Karpas-422 (cell line): ENCODE measurements at regions not wholly inside any gene's neighbourhood (a gene's known extent, or its start where the extent isn't known, plus 50 kb on each side); places are given as distances from the start of the nearest gene placed in this dataset.

Source experiments
- DNase-seq: peaks from one replicate; pipeline ENCODE4 v3.0.0-alpha.2; 2015
- H2AFZ ChIP-seq: fragments of 200-600 bp; sonication (generic); 2 replicates; pipeline ENCODE4 v1.6.1; 2014; ENCODE audit warnings: antibody characterized with exemption, low read length, mixed read lengths
- H3K27ac ChIP-seq: fragments of 200-600 bp; sonication (generic); 2 replicates; pipeline ENCODE4 v1.5.1; 2014; ENCODE audit warnings: mild to moderate bottlenecking, low read length, moderate library complexity
- H3K27me3 ChIP-seq: fragments of 200-600 bp; sonication (generic); 2 replicates; pipeline ENCODE4 v1.6.1; 2014; ENCODE audit warnings: low read length, mixed read lengths
- H3K36me3 ChIP-seq: fragments of 200-600 bp; sonication (generic); 2 replicates; pipeline ENCODE4 v1.6.1; 2014; ENCODE audit warnings: low read length, mixed read lengths; ENCODE audit not compliant: insufficient read depth
- H3K4me1 ChIP-seq: fragments of 200-600 bp; sonication (generic); 2 replicates; pipeline ENCODE4 v1.6.1; 2014; ENCODE audit warnings: mild to moderate bottlenecking, low read length, mixed read lengths
- H3K4me2 ChIP-seq: fragments of 200-600 bp; sonication (generic); 2 replicates; pipeline ENCODE4 v1.6.1; 2014; ENCODE audit warnings: low read length, low read depth, mild to moderate bottlenecking; ENCODE audit not compliant: poor library complexity, severe bottlenecking
- H3K4me3 ChIP-seq: fragments of 200-600 bp; sonication (generic); 2 replicates; pipeline ENCODE4 v1.5.1; 2014; ENCODE audit warnings: mild to moderate bottlenecking, antibody characterized with exemption, low read length, mixed read lengths
- H3K79me2 ChIP-seq: fragments of 200-600 bp; sonication (generic); 2 replicates; pipeline ENCODE4 v1.6.1; 2014; ENCODE audit warnings: mild to moderate bottlenecking, low read length, mixed read lengths
- H3K9ac ChIP-seq: fragments of 200-600 bp; sonication (generic); 2 replicates; pipeline ENCODE4 v1.6.0; 2014; ENCODE audit warnings: low read length
- H3K9me2 ChIP-seq: fragments of 200-600 bp; sonication (generic), shearing (Covaris generic); replicated peaks from 2 replicates; pipeline ENCODE4 v1.6.0; 2014; ENCODE audit warnings: mild to moderate bottlenecking, low read length, moderate library complexity; ENCODE audit not compliant: insufficient read depth
- H3K9me3 ChIP-seq: fragments of 300-700, 200-600 bp; sonication (generic); 2 replicates; pipeline ENCODE4 v1.6.1; 2014; ENCODE audit warnings: low read length, mixed read lengths
- H4K20me1 ChIP-seq: fragments of 200-600 bp; sonication (generic); 2 replicates; pipeline ENCODE4 v1.6.1; 2014; ENCODE audit warnings: mild to moderate bottlenecking, antibody characterized with exemption, low read length, low read depth; ENCODE audit not compliant: insufficient read depth

DNA sequence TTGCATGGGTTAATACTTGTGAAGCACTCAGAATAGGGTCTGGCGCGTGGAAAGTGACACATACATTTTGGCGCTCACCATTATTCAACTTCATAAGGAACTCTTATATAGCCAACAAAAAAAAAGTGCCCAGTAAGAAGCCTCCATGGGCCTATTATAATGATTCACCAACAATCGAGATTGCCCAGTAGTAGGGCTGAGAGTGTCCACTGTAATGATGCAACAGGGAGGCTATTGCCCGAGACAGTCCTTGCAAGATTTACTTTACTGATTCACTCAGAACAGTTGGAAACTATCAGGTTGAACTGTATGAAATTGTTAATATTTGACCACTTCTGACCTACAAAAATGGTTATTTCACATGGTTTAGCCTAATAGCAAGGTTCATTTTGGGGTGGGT, 86.0 kb downstream of the PJA1 start:
- Histone ChIP-seq H3K4me1 (no peaks in the 10 kb centered on the region), H3K36me3 (no peaks in the 10 kb centered on the region), H3K27me3 (no peaks in the 10 kb centered on the region), H3K79me2 (no peaks in the 10 kb centered on the region), H3K9ac (no peak overlapping the region), H2AFZ (no peak overlapping the region), H4K20me1 (no peaks in the 10 kb centered on the region), H3K9me2 (no peaks in the 10 kb centered on the region), H3K4me3 (no peak overlapping the region), H3K27ac (no peak overlapping the region), H3K4me2 (no peak overlapping the region), H3K9me3 (no peaks in the 10 kb centered on the region)
- no peak for DNase-seq

DNA sequence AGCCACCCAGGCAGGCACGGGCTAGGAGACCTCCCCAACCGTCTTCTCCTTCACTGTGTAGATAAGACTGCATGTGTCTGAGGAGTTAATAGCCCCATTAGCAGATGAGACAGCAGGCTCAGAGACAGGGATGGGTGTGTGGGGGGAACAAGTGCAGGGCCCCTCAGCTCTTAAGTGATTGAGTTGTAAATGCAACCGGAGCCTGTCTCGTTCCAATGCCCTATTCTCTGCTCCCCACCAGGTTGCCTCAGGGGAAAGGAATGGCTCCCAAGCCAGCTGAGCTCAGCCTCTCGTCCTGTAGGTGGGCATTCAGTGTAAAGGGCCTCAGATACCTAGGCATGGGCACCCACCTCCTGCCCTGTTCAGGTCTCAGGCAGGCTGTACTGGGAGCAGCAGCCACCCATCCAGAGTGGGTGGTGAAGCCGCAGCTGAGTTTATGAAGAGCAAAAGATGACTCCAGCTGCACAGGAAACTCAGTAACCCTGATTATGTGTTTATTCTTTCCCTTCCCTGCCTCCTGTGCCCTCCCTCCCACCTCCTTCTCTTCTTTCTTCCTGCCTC, 87.3 kb downstream of the PJA1 start:
- Histone ChIP-seq H3K9me3 (no peaks in the 10 kb centered on the region), H3K4me2 (no peak overlapping the region), H3K4me3 (no peak overlapping the region), H3K27me3 (no peaks in the 10 kb centered on the region), H2AFZ (no peak overlapping the region), H3K79me2 (no peaks in the 10 kb centered on the region), H3K9me2 (no peaks in the 10 kb centered on the region), H3K36me3 (no peaks in the 10 kb centered on the region), H3K4me1 (no peaks in the 10 kb centered on the region), H3K27ac (no peak overlapping the region), H4K20me1 (no peaks in the 10 kb centered on the region), H3K9ac (no peak overlapping the region)
- no peak for DNase-seq

DNA sequence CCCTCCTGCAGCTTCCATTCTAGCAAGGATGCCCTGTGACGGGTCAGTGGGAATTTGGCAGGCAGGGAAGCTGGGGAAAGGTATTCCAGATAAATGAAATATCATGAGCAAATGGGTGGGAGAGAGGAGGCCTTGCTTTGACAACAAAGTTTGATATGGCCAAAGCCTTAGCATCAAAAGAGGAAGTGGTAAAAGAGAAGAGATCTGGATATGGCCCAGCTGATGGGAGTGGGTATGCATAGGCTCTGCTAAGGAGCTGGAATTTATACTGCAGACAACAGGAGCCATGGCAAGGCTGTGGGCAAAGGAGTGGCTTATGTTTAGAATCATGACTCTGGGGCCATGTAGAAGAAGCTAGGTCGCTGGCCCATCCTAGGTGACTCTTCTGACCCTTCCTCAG, 89.2 kb downstream of the PJA1 start:
- H4K20me1 ChIP-seq, result no peaks in the 10 kb centered on the region
- H3K27me3 ChIP-seq, result no peaks in the 10 kb centered on the region
- H3K4me1 ChIP-seq, result no peaks in the 10 kb centered on the region
- H3K36me3 ChIP-seq, result no peaks in the 10 kb centered on the region
- H3K9me2 ChIP-seq, result no peaks in the 10 kb centered on the region
- no peak overlapping the region for H2AFZ ChIP-seq
- H3K4me2 ChIP-seq, result no peak overlapping the region
- DNase-seq, result no peak
- no peak overlapping the region for H3K27ac ChIP-seq
- H3K9ac ChIP-seq, result no peak overlapping the region
- H3K79me2 ChIP-seq, result no peaks in the 10 kb centered on the region
- no peak overlapping the region for H3K4me3 ChIP-seq
- H3K9me3 ChIP-seq, result no peaks in the 10 kb centered on the region

DNA sequence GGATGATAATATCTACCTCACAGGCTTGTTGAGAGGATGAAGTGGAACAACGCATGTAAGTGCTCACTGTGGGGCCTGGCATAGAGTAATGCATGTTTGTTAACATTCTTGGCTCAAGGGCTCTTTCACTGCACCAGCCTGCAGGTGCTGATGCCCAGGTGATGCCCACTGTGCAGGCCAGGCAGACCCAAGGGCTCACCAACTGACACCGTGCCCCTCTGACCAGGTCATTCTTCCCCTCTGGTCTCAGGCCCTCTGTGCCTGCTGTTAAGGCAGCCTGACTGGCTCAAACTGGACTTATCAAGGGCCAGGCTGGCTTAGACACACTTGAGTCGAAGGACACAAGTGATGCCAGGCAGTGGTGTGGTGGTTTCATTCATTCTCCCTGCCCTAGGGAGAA, 90.5 kb downstream of the PJA1 start:
- H3K4me1 ChIP-seq, result no peaks in the 10 kb centered on the region
- H3K79me2 ChIP-seq, result no peaks in the 10 kb centered on the region
- H3K9me2 ChIP-seq, result no peaks in the 10 kb centered on the region
- no peak overlapping the region for H3K4me3 ChIP-seq
- no peaks in the 10 kb centered on the region for H3K9me3 ChIP-seq
- H3K36me3 ChIP-seq, result no peaks in the 10 kb centered on the region
- no peak overlapping the region for H3K27ac ChIP-seq
- no peak overlapping the region for H3K4me2 ChIP-seq
- no peaks in the 10 kb centered on the region for H4K20me1 ChIP-seq
- H2AFZ ChIP-seq, result no peak overlapping the region
- H3K9ac ChIP-seq, result no peak overlapping the region
- H3K27me3 ChIP-seq, result no peaks in the 10 kb centered on the region
- DNase-seq, result no peak

DNA sequence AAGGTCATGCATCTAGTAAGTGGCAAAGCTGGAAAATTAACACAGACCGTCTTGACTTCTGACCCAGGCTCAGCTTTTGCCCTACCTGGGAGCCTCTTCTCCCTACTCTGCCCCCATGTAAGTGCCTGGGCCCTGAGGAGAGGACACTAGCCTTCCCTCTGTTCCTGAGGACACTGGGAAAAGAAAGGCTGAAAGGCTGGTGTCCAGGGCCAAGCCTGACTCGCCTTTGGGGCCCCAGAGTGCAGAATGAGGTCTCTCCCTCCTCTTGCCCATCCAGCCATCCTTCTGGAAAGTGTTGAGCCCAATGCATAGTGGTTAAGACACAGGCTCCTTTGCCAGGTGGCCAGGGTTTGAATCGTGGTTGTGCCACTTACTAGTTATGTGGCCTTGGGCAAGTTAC, 91.5 kb downstream of the PJA1 start:
- Histone ChIP-seq H3K36me3 (no peaks in the 10 kb centered on the region), H3K4me2 (no peak overlapping the region), H2AFZ (no peak overlapping the region), H3K4me3 (no peak overlapping the region), H3K9me2 (no peaks in the 10 kb centered on the region), H3K9ac (no peak overlapping the region), H3K27me3 (no peaks in the 10 kb centered on the region), H3K4me1 (no peaks in the 10 kb centered on the region), H3K9me3 (no peaks in the 10 kb centered on the region), H3K27ac (no peak overlapping the region), H4K20me1 (no peaks in the 10 kb centered on the region), H3K79me2 (no peaks in the 10 kb centered on the region)
- DNase-seq, result no peak

DNA sequence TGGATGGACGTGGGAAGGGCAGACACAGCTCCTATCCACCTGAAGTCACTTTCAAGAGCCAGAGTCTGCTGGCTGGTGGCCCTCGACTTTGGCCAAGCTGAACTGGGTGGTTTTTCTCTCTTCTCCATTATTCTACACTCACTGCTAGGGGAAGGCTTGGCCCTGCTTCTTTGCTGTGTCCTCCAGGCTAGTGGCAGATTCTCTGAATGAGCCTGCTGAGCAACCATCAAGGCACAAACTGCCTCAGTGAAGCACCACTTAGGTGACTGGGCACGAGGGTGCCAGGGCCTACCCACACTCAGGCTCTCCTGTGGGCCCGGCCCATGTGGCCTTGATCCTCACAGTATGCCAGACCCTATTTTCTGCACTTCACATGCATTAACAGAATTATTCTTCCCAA, 92.0 kb downstream of the PJA1 start:
- H3K27ac ChIP-seq, result no peak overlapping the region
- no peak overlapping the region for H3K4me3 ChIP-seq
- no peaks in the 10 kb centered on the region for H3K36me3 ChIP-seq
- no peak overlapping the region for H3K9ac ChIP-seq
- H3K4me1 ChIP-seq, result no peaks in the 10 kb centered on the region
- no peak overlapping the region for H3K4me2 ChIP-seq
- no peaks in the 10 kb centered on the region for H3K27me3 ChIP-seq
- H2AFZ ChIP-seq, result no peak overlapping the region
- DNase-seq, result no peak
- H3K9me3 ChIP-seq, result no peaks in the 10 kb centered on the region
- H4K20me1 ChIP-seq, result no peaks in the 10 kb centered on the region
- no peaks in the 10 kb centered on the region for H3K79me2 ChIP-seq
- no peaks in the 10 kb centered on the region for H3K9me2 ChIP-seq

DNA sequence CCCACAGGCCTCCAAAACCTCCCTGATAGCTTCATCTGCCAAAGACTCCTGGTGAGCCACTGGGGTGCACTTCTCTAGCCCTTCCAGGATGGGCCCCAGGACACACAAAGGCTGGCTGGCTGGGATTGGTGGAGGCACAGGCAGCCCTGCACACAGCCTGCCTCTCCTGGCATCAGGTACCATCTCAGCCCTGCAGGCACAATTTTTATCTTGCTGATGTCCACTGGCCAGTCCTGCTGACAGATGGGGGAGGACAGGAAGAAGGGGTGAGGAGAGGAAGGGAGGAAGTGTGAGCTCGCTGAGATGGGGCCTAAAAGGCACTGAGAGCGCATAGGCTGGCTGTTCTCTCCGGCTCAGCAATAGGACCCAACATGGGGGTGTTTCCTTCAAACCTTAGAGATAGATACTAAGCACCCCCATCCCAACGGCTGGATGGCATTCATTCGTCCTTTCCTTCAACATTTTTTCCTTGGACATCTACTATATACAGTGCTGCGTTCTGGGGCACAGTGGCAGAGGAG, 92.7 kb downstream of the PJA1 start:
- H3K36me3 ChIP-seq, result no peaks in the 10 kb centered on the region
- no peaks in the 10 kb centered on the region for H3K4me1 ChIP-seq
- H3K9me2 ChIP-seq, result no peaks in the 10 kb centered on the region
- no peak overlapping the region for H3K4me2 ChIP-seq
- H3K27ac ChIP-seq, result no peak overlapping the region
- H3K79me2 ChIP-seq, result no peaks in the 10 kb centered on the region
- H3K27me3 ChIP-seq, result no peaks in the 10 kb centered on the region
- no peak overlapping the region for H2AFZ ChIP-seq
- no peaks in the 10 kb centered on the region for H4K20me1 ChIP-seq
- no peak overlapping the region for H3K4me3 ChIP-seq
- no peaks in the 10 kb centered on the region for H3K9me3 ChIP-seq
- DNase-seq, result no peak
- H3K9ac ChIP-seq, result no peak overlapping the region

DNA sequence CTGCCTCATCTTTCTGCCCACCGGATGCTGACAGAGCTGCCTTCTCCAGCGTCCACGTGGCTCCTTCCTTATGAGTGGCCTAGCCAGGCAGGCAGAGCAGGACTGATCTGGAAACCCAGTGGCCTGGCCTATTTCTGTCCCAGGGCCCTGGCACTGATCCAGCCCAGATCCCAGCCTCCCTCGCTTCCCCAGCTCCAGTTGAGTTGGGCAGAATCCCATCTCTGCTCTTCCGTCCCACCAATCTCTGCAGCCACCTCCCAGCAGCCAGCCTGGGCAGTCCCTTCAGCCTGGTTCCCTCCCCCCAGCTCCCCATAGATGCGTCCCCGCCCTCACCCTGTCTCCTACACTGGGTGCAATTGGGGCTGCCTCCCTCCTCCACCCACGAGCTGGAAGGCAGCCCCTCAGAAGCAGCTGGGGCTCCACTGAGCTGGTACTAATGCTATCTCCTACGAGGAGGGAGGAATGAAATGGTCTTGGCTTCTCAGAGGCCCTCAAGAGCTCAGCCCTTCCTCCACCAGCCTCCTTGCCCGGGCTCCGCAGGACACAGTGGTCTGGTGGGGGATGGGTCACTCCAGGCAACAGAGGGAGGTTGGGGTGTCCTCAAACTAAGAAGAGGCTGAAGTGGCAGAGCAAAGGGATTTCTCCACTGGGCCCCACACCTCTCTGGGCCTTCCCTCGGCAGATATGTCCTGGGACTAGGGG, 94.2 kb downstream of the PJA1 start:
- Histone ChIP-seq H3K79me2 (no peaks in the 10 kb centered on the region), H3K4me3 (no peak overlapping the region), H3K4me2 (no peak overlapping the region), H3K36me3 (no peaks in the 10 kb centered on the region), H2AFZ (no peak overlapping the region), H4K20me1 (no peaks in the 10 kb centered on the region), H3K9me3 (no peaks in the 10 kb centered on the region), H3K4me1 (no peaks in the 10 kb centered on the region), H3K9ac (no peak overlapping the region), H3K27ac (no peak overlapping the region), H3K27me3 (no peaks in the 10 kb centered on the region), H3K9me2 (no peaks in the 10 kb centered on the region)
- DNase-seq, result no peak
